ENCODE measurements at regions not wholly inside any gene's neighbourhood (a gene's known extent, or its start where the extent isn't known, plus 50 kb on each side); places are given as distances from the start of the nearest gene placed in this dataset.

DNA sequence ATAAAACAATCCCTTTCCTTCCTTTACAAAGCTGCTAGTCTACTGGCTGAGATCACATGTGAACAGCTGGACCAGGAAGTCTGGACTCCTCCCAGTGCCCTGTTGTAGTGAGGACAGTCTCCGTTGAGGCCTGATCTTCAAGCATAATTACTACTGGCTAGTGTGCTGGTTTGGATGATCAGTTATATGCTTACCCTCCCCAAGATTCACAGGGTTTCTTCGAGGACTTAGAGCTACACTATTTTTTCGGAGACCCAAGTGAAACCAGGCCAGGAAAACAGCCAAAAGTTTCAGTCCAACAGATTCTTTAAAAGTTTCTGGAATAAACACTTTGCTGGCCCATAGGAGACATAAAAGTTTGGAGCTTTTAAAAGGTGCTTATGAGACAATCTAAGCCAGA lies 194.9 kb upstream of the CDH11 start:
- no peaks in the 10 kb centered on the region for H3K79me1 ChIP-seq (ENCODE audit: low read depth in 1 of 2, low read length in 2 of 2)
- H2AK9ac ChIP-seq (replicated peaks; ENCODE audit: low read depth, low read length, poor library complexity), result no peak overlapping the region
- no peak overlapping the region for H4K91ac ChIP-seq (ENCODE audit: insufficient read depth, low read depth, low read length)
- ChIA-PET CTCF (no interaction called here), POLR2A (ENCODE audit: unreplicated experiment) (no interaction called here)
- no peak overlapping the region for H3K27ac ChIP-seq (ENCODE audit: insufficient read depth, low read length)
- in situ Hi-C loops (cut with MboI; ENCODE audit: low sequenced_read_pairs), result no loop called here
- no peak overlapping the region for H2AK5ac ChIP-seq (ENCODE audit: low read depth, low read length)
- H3K9me3 ChIP-seq (ENCODE audit: control insufficient read depth, insufficient read depth, low read length), result peaks cover 6% of the 10 kb centered on the region
- H3K9me1 ChIP-seq (ENCODE audit: insufficient read depth, low read length), result peaks cover 6% of the 10 kb centered on the region
- H3K18ac ChIP-seq (ENCODE audit: low read depth, low read length), result no peak overlapping the region
- ATAC-seq (ENCODE audit: low read depth), result no peak
- H3K9ac ChIP-seq (ENCODE audit: low read depth, low read length), result no peak overlapping the region
- H3K14ac ChIP-seq (replicated peaks; ENCODE audit: low read depth, low read length), result no peak overlapping the region
- no TSS peak for BruUV-seq (replicated peaks)
- no peak overlapping the region for H3K23ac ChIP-seq (ENCODE audit: low read depth, low read length)
- H2BK120ac ChIP-seq (ENCODE audit: low read depth, low read length), result no peak overlapping the region
- no peak for DNase-seq
- H3K27me3 ChIP-seq (ENCODE audit: control insufficient read depth, insufficient read depth, low read length), result no peaks in the 10 kb centered on the region
- H4K8ac ChIP-seq (ENCODE audit: low read depth in 2 of 2, low read length in 2 of 2), result no peak overlapping the region; a peak in 1 of 4 replicates
- H2BK15ac ChIP-seq (ENCODE audit: low read depth, low read length), result no peak overlapping the region
- no peak overlapping the region for H3K56ac ChIP-seq (ENCODE audit: extremely low read depth, insufficient read depth, low read length)
- no peak overlapping the region for H3K4me2 ChIP-seq (ENCODE audit: low read depth, low read length)
- dilution Hi-C loops (cut with HindIII; ENCODE audit: low sequenced_read_pairs, unreplicated experiment), result no loop called here
- H3K4me1 ChIP-seq (ENCODE audit: control insufficient read depth, insufficient read depth, low read length), result peaks cover 17% of the 10 kb centered on the region
- WGBS, 2 experiments (ENCODE audit: extremely low coverage in 2 of 2, insufficient read length in 1 of 2), result no CpG with 5 or more reads among the region's 3 CpGs
- H2BK5ac ChIP-seq (ENCODE audit: low read depth, low read length, poor library complexity, severe bottlenecking), result no peak overlapping the region
- no peak overlapping the region for H4K5ac ChIP-seq (ENCODE audit: low read depth, low read length)
- no peak for TF ChIP-seq SMC3 (IDR thresholded peaks at IDR 0.05; ENCODE audit: low read depth, low read length)
- TF ChIP-seq MAZ (IDR thresholded peaks at IDR 0.05; ENCODE audit: borderline replicate concordance, low read depth, low read length), result no peak
- no peak for TF ChIP-seq MXI1 (IDR thresholded peaks at IDR 0.05; ENCODE audit: borderline replicate concordance, low read depth, low read length)
- TF ChIP-seq CTCF (conservative IDR thresholded peaks at IDR 0.05; ENCODE audit: low read depth, low read length), result no peak
- no peak for TF ChIP-seq MAFK (IDR thresholded peaks at IDR 0.05; ENCODE audit: low read depth, low read length)
- TF ChIP-seq CHD1 (IDR thresholded peaks at IDR 0.05; ENCODE audit: low read depth, low read length), result no peak
- TF ChIP-seq CEBPB (IDR thresholded peaks at IDR 0.05; ENCODE audit: low read depth, low read length), result no peak
- TF ChIP-seq ELK1 (IDR thresholded peaks at IDR 0.05; ENCODE audit: borderline replicate concordance, low read depth, low read length), result no peak
- TF ChIP-seq RCOR1 (IDR thresholded peaks at IDR 0.05; ENCODE audit: insufficient replicate concordance, low read length), result no peak
- TF ChIP-seq, protein P1, sequence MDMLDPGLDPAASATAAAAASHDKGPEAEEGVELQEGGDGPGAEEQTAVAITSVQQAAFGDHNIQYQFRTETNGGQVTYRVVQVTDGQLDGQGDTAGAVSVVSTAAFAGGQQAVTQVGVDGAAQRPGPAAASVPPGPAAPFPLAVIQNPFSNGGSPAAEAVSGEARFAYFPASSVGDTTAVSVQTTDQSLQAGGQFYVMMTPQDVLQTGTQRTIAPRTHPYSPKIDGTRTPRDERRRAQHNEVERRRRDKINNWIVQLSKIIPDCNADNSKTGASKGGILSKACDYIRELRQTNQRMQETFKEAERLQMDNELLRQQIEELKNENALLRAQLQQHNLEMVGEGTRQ (IDR thresholded peaks at IDR 0.05; ENCODE audit: low read depth, low read length), result no peak
- TF ChIP-seq POLR2A (IDR thresholded peaks at IDR 0.05; ENCODE audit: low read depth, low read length), result no peak
- TF ChIP-seq NFE2L2 (IDR thresholded peaks at IDR 0.05; ENCODE audit: low read depth, low read length), result no peak
- no peak for TF ChIP-seq BHLHE40 (IDR thresholded peaks at IDR 0.05; ENCODE audit: low read depth, low read length)
- no peak for TF ChIP-seq RAD21 (IDR thresholded peaks at IDR 0.05; ENCODE audit: low read length)
- TF ChIP-seq RFX5 (IDR thresholded peaks at IDR 0.05; ENCODE audit: low read depth, low read length), result no peak
- no peak for TF ChIP-seq FOS (IDR thresholded peaks at IDR 0.05; ENCODE audit: low read depth, low read length)
- no peak overlapping the region for H3K4ac ChIP-seq (ENCODE audit: low read depth, low read length)
- H3K36me3 ChIP-seq (ENCODE audit: control insufficient read depth, insufficient read depth, low read length), result no peaks in the 10 kb centered on the region
- H4K20me1 ChIP-seq (ENCODE audit: insufficient read depth, low read length), result no peaks in the 10 kb centered on the region
- no peak overlapping the region for H3K4me3 ChIP-seq (ENCODE audit: insufficient read depth, low read depth, low read length)
- no peak overlapping the region for H2AFZ ChIP-seq (replicated peaks; ENCODE audit: low read length, poor library complexity)
- peak overlapping the region; percentile 59 for H2BK20ac ChIP-seq (ENCODE audit: low read depth, low read length)
- intact Hi-C loops (cut with micrococcal nuclease), result loop anchor here (10.0 kb wide), 1 partner anchor 848 kb away; no protein-coding TSS in a partner anchor
